HG03060 (cell line): ENCODE measurements at regions not wholly inside any gene's neighbourhood (a gene's known extent, or its start where the extent isn't known, plus 50 kb on each side); places are given as distances from the start of the nearest gene placed in this dataset.
"Not testable (repeated sequence)": the region's sequence is repeated elsewhere in the genome, so short reads cannot be mapped to it uniquely, and the experiment has no call there.

Experiments used
- ATAC-seq: cut with Tn5 transposase; IDR thresholded peaks from one replicate; pipeline ENCODE4 v1.9.1; 2021; ENCODE audit warnings: low read depth, moderate number of reproducible peaks; ENCODE audit not compliant: unreplicated experiment

- not testable (repeated sequence) for ATAC-seq
Observed at GRCh38 chr9:2555899-2556600, 65.5 kb upstream of the VLDLR start.

- no peak for ATAC-seq
Observed at GRCh38 chr9:2557693-2558092, 63.9 kb upstream of the VLDLR start.

- ATAC-seq = no peak
Observed at GRCh38 chr9:2559192-2560152, 62.1 kb upstream of the VLDLR start.

GRCh38 chr9:2560180-2560579 is 61.4 kb upstream of the VLDLR start:
- no peak for ATAC-seq

GRCh38 chr9:2565676-2566340 is 55.8 kb upstream of the VLDLR start:
- ATAC-seq = no peak

- no peak for ATAC-seq
Observed at GRCh38 chr9:2567922-2568321, 53.7 kb upstream of the VLDLR start.

GRCh38 chr9:2568689-2569088 is 52.9 kb upstream of the VLDLR start:
- ATAC-seq = no peak

- ATAC-seq = peak; percentile 98
Observed at GRCh38 chr9:2570615-2571479, 50.7 kb upstream of the VLDLR start.
